ENCODE measurements at regions not wholly inside any gene's neighbourhood (a gene's known extent, or its start where the extent isn't known, plus 50 kb on each side); places are given as distances from the start of the nearest gene placed in this dataset.
"Not testable (repeated sequence)": the region's sequence is repeated elsewhere in the genome, so short reads cannot be mapped to it uniquely, and the experiment has no call there.

- Histone ChIP-seq H3K4me3 (ENCODE audit: low read depth, low read length) (no peak overlapping the region), H3K27me3 (replicated peaks) (no peaks in the 10 kb centered on the region), H3K36me3 (replicated peaks) (no peaks in the 10 kb centered on the region), H3K27ac (no peak overlapping the region)
- DNase-seq, result no peak
- in situ Hi-C loops (cut with HindIII; ENCODE audit: low pct_ligation_motif_present, low sequenced_read_pairs), result no loop called here
- no peak for TF ChIP-seq CTCF (IDR thresholded peaks at IDR 0.05; ENCODE audit: low read depth, low read length, missing control alignments)
Measured at GRCh38 chr14:43116341-43116740, 1390.7 kb downstream of the FSCB start.

- H3K36me3 ChIP-seq (replicated peaks), result no peaks in the 10 kb centered on the region
- no peak for DNase-seq
- in situ Hi-C loops (cut with HindIII; ENCODE audit: low pct_ligation_motif_present, low sequenced_read_pairs), result no loop called here
- no peaks in the 10 kb centered on the region for H3K27me3 ChIP-seq (replicated peaks)
- H3K27ac ChIP-seq, result no peak overlapping the region
- H3K4me3 ChIP-seq (ENCODE audit: low read depth, low read length), result no peak overlapping the region
- TF ChIP-seq CTCF (IDR thresholded peaks at IDR 0.05; ENCODE audit: low read depth, low read length, missing control alignments), result no peak
Measured at GRCh38 chr14:43105305-43105704, 1401.8 kb downstream of the FSCB start.

DNA sequence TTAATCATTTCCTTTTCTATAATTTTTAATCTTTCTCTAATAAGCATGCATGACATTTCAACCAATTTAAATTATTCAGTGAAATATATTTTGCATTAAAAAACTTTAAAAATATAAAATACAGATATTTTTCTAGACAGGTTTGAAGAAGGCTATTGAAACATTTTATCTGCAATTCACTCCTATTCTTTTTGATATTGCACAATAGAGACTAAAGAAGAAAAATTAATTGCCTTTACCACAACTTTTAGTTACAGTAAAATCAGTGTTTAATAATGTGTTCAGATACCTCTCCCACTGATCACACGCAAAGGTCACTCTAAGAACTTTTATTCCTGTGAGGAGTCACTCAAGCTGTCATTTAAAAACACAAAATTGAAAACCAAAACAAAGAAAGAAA lies 1416.7 kb downstream of the FSCB start:
- no peak for TF ChIP-seq CTCF (IDR thresholded peaks at IDR 0.05; ENCODE audit: low read depth, low read length, missing control alignments)
- Histone ChIP-seq H3K27ac (no peak overlapping the region), H3K36me3 (replicated peaks) (no peaks in the 10 kb centered on the region), H3K27me3 (replicated peaks) (no peaks in the 10 kb centered on the region), H3K4me3 (ENCODE audit: low read depth, low read length) (no peak overlapping the region)
- in situ Hi-C loops (cut with HindIII; ENCODE audit: low pct_ligation_motif_present, low sequenced_read_pairs), result no loop called here
- no peak for DNase-seq

DNA sequence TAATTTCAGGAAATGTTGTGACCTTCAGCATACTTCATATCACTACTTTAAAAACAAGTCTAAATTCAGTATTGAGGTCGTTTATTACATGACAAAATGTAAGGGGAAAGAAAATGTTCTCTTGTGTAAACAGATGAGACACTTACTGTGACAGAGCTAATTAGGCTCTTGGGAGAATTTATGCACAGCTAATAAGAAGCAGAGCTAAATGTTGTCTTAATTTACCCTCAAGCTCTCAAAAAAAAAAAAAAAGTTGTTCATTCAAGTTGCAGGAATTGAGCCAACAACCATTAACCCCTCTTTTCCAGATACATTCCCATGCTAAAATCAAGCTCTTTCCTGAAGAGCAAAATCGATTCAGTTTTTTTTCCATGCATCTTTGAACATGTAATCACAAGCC lies 1419.4 kb downstream of the FSCB start:
- TF ChIP-seq CTCF (IDR thresholded peaks at IDR 0.05; ENCODE audit: low read depth, low read length, missing control alignments), result no peak
- no peaks in the 10 kb centered on the region for H3K27me3 ChIP-seq (replicated peaks)
- H3K27ac ChIP-seq, result no peak overlapping the region
- H3K4me3 ChIP-seq (ENCODE audit: low read depth, low read length), result no peak overlapping the region
- no peaks in the 10 kb centered on the region for H3K36me3 ChIP-seq (replicated peaks)
- DNase-seq, result no peak
- in situ Hi-C loops (cut with HindIII; ENCODE audit: low pct_ligation_motif_present, low sequenced_read_pairs), result no loop called here

DNA sequence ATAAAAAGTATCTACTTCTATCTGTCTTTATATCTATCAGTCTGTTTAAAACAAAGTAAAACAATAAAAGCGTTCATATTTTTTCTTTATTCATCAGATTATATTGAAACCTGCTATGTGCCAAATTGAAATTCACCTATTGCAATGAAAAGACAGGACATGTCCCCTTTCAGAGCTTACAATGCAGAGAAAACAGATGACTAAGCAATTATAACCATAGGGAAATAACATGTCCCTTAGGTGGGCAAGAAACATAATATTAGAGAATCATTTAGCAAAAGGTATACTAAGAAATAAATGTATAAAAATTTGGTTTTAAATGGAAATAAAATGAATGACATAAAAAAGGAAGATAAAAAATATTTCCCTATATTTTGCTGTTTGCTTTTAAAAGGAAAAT lies 1421.3 kb downstream of the FSCB start:
- no peak for TF ChIP-seq CTCF (IDR thresholded peaks at IDR 0.05; ENCODE audit: low read depth, low read length, missing control alignments)
- H3K27me3 ChIP-seq (replicated peaks), result no peaks in the 10 kb centered on the region
- H3K4me3 ChIP-seq (ENCODE audit: low read depth, low read length), result no peak overlapping the region
- in situ Hi-C loops (cut with HindIII; ENCODE audit: low pct_ligation_motif_present, low sequenced_read_pairs), result no loop called here
- H3K36me3 ChIP-seq (replicated peaks), result no peaks in the 10 kb centered on the region
- H3K27ac ChIP-seq, result no peak overlapping the region
- DNase-seq, result no peak

GRCh38 chr14:43067372-43067771 lies 1439.7 kb downstream of the FSCB start:
- H3K4me3 ChIP-seq (ENCODE audit: low read depth, low read length); H3K27me3 ChIP-seq (replicated peaks); H3K36me3 ChIP-seq (replicated peaks); DNase-seq; H3K27ac ChIP-seq; in situ Hi-C loops (cut with HindIII; ENCODE audit: low pct_ligation_motif_present, low sequenced_read_pairs): not testable (repeated sequence)
